Activated T-cell treated with anti-CD3 and anti-CD28 coated beads, Interleukin-2, amount 50 U/mL, for 1 hour (primary cell): ENCODE measurements at regions not wholly inside any gene's neighbourhood (a gene's known extent, or its start where the extent isn't known, plus 50 kb on each side); places are given as distances from the start of the nearest gene placed in this dataset.
"Not testable (repeated sequence)": the region's sequence is repeated elsewhere in the genome, so short reads cannot be mapped to it uniquely, and the experiment has no call there.

Source experiments
- DNase-seq: peaks from one replicate; pipeline ENCODE4 v3.0.0-alpha.2; 2020

GRCh38 chr10:120112809-120113208 lies 220.3 kb downstream of the SEC23IP start:
- DNase-seq = no peak

GRCh38 chr10:120115959-120116358 lies 223.4 kb downstream of the SEC23IP start:
- DNase-seq = no peak

- DNase-seq = no peak
Observed at GRCh38 chr10:120121768-120122167, 229.2 kb downstream of the SEC23IP start.

DNA sequence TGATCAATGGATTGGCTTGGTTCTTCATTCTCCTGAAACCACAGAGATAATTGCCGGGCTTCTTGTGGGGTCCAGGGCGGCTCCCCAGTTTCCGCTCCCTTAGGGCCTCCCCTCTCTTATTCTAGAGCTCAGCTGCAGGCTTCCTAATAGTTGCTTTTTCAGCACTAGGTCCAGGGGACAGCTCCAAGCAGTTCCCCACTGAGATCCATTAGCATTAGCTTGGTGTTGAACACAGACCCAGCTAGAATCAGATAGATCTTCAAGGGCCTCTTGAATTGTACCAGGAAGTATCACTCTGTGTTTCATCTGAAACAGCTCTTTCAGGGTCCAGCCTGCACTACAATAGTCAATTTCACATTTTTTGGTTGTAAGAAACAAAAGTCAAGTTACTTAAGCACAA lies 238.7 kb downstream of the SEC23IP start:
- no peak for DNase-seq

DNA sequence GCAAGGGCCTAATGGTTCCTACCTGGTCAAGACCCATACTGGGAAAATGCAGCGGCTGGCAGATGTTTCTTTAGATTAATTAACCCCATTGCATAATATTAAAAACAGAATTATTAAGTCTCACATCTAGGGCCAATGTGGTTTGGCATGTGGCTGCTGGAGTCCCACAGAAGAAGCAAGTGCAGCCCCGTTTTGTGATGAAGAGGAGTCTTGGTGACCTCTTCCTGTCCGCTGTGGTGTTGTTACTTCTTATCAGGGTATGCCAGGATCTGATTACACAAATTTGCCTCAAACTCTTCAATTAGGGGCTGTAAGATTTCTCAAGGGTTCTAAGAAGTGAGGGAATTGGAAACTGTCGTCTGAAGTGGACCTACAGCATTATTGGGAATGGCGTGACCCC lies 240.3 kb downstream of the SEC23IP start:
- no peak for DNase-seq

DNA sequence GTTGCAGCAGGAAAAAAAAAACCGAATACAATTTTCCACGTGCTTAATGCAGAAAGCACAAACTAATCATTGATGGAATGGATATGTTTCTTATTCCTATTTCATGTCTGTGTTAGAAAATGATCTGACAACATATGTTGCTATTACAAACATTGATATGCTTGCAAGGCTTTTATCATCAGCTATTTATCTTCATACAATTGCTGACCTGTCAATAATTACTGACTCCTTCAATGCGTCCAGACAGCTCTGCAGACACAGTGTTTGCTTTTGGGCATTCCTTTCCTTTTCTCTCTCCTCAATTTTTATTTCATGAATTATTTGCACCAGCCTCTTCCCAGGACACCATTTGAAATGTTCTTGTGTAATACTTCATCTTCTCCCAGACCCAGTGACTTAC lies 246.2 kb downstream of the SEC23IP start:
- no peak for DNase-seq

GRCh38 chr10:120145107-120145506 lies 252.6 kb downstream of the SEC23IP start:
- no peak for DNase-seq

DNA sequence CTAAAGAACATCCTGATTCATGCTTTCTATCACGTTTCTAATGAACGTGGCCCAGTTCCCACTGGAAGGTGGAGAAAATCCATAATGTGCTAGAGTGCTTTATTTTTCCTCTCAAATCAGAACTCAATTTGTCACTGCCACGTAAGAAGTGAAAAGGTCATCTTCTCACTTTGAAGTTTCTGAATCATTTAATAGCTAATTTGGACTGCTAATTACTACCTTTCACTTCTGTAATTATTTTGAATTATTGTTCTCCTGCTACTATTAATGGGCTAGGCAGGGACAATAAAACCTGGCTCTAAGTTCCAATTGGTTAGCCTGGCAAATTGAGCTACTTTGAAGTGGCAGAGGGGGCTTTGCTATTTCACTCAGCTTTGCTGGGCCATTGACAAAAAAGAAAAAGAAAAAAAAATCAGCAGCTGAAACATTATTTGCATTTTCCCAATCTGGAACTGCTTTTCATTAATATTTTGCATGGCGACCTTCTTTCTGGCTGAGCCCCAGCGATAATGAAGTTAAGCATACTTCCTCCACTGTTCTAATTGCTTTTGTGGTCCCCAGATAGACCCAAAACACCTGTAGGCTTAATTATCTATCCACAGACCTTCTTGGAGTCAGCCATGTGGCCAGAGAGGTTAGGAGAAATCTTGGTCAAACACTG lies 264.2 kb downstream of the SEC23IP start:
- no peak for DNase-seq

DNA sequence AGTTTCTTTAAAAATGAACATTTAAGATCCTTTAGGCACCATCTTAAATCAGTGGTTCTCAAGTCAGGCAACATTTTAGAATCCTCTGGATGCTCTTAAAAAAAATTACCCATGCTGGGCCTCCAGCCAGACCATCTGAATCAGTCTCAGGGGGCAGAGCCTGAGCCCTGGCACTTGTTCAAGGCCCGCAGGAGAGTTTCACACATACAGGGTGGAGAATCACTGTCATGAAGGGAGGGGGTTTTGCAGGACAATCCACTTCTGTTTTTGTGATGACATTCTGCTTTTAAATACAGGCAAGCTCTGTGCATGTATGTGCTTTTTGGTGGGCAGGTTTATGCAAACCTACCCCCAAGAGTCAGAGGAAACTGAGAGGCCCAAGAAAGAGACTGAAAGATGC lies 268.6 kb downstream of the SEC23IP start:
- DNase-seq = no peak

DNA sequence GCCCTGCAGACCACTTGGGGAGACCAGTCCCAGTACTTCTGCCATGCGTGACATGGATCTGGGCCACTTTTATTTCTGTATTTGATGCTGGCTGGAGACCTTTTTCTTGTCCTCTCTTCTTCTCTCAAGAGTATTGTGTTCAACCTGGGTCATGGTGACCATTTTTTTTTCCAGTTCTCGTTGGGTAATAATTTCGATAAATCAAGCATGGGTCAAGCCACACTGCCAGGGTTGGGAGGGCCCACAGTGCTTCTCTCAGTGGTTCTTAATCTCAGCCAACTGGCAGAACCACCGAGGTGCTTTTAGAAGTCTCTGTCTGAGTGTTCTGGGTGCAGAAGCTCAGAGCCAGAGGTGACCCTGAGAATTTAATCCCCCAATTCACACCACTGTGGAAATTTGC lies 269.9 kb downstream of the SEC23IP start:
- DNase-seq = no peak

DNA sequence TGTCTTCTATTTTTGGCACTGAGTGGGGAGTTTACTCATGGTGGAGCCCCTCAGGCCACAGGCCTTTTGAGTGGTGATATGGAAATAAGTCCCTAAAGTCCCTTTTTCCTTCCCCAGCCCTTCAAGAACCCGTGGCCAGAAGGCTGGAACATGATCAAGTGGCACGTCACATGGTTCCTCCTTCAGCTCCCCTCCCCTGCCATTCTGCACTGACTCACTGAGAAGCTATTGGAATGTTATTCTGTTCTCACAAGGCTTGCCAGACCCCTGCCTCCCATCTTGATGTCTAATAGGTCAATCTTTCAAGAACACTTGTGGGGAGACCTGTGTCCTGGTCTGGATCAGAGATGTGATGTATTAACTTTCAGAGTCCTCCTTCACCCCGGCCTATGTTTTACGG lies 279.8 kb downstream of the SEC23IP start:
- DNase-seq = no peak

DNA sequence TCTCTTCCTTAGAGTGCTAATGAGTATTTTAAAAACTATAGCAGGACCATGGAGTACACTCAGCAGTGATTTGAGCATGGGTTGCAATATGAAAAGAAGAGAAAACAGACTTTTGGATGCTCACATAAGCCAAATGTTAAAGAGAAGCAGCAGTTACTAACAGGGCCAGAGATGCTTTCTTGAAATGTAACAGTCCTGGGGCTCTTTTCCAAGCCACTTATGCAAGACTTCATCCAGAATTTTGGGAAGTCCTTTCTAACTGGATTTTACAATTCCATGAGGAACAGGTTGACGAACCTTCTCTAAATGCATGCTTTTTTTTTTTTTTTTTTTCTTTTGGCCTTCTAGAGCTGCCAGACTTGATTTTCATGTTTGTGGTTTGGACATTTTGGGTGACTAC lies 282.0 kb downstream of the SEC23IP start:
- no peak for DNase-seq

GRCh38 chr10:120177330-120177729 lies 279.7 kb upstream of the PLPP4 start:
- DNase-seq = no peak

GRCh38 chr10:120180160-120180559 lies 276.9 kb upstream of the PLPP4 start:
- DNase-seq = no peak

- DNase-seq = no peak
Observed at GRCh38 chr10:120181154-120181553, 275.9 kb upstream of the PLPP4 start.

DNA sequence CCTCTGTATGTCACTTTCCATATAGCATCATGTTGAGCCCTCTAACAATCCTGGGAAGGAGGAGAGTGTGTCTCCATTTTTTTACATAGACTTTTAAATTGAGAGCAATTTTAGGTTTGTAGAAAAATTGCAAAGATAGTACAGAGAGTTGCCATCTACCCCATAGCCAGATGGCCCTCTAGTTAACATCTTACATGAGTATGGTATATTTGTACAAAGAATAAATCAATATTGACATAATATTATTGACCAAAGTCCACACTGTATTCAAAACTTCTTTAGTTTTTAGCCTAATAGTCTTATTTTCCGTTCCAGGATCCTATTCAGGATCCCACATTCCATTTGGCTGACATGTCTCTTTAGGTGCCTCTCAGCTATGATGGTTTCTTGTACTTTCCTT lies 274.6 kb upstream of the PLPP4 start:
- DNase-seq = no peak

DNA sequence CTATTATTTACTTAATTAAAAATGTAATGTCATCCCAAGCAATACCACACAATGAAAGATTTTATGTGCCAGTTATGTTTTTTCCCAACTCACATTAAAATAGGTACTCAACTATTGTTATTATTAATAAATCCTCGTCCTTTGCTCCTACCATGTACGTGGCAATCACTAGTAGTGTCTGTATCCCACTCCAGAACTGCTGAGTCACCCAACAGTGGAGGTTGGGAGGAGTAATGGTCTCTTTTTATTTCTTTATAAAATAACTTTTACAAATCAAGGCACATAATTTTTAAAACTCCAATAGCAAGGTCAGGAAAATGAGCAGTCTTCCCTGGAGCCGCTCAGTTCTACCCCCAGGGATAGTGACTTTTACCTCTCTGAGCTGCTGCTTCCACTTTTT lies 273.5 kb upstream of the PLPP4 start:
- no peak for DNase-seq

DNA sequence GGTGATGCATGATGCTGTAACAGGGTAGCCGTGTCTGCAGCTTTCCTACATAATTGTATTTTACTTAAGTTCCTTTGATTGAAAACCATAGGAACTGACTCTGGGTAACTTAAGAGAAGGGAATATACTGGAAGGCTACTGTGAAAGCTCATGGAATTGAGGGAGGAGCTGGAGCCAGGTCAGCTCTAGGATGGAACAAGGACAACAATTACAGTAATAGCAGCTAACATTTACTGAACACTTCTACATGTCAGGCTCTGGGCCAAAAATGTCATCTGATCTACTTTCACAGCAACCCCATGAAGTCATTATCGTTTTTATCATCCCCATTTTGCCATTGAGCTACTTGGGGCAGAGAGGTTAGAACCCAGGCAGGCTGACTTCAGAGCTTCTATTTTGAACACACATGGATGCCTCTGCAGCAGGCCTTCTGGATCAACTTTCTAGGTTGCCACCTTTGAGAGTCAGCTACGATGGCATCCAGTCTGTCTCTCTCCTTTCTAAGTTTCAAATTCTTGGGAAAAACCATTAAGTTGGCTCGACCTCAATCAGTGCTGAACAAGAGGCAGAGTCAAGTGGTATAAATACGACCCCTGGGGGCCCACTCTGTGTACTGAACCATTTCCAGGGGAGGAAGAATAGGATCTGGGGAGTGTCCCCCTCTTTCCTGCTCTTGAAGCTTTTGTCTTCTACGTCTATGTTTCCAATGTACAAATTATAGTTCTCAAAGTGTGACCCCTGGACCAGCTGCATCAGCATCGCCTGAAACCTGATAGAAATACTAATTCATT lies 272.3 kb upstream of the PLPP4 start:
- DNase-seq = no peak

DNA sequence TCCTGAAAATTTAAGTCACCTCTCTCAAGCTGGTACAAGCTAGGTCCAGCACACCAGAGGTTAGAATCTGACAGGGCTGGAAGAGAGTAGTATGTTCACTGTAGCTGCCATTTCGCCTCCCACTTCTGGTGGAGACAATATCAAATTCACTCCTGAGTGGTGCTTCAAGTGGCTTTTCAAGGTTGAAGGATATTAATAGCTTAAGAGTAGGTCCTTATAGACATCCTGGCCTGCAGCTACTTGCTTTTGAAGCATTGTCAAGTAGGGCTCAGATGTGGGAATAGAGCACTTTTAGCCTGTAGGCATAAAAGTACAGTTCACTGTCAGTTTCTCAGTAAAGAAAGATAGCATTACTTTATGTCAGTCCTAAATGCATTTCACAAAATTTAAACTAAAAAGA lies 270.5 kb upstream of the PLPP4 start:
- DNase-seq = no peak

- not testable (repeated sequence) for DNase-seq
Observed at GRCh38 chr10:120187168-120187567, 269.9 kb upstream of the PLPP4 start.

- no peak for DNase-seq
Observed at GRCh38 chr10:120188950-120189349, 268.1 kb upstream of the PLPP4 start.

GRCh38 chr10:120195984-120196712 lies 260.9 kb upstream of the PLPP4 start:
- no peak for DNase-seq

DNA sequence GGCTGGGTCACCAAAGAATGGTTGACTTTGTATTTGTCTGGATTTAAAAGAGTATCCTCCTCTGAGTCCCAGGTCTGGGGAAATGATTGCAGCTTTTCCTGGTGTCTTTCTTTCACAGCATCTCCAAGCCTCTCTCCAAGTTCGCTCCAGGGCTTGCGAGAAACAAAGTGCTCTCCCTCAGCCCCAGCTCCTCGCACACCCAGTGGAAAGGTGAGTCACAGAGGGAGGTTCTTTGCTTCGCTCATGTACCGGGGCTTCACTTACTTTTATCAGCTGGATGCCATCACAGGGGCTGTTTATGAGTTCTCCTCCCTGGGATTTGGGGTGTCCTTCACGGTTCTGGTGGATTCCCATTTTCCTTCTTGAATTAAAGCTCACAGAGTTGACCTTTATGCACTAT lies 252.2 kb upstream of the PLPP4 start:
- DNase-seq = no peak

DNA sequence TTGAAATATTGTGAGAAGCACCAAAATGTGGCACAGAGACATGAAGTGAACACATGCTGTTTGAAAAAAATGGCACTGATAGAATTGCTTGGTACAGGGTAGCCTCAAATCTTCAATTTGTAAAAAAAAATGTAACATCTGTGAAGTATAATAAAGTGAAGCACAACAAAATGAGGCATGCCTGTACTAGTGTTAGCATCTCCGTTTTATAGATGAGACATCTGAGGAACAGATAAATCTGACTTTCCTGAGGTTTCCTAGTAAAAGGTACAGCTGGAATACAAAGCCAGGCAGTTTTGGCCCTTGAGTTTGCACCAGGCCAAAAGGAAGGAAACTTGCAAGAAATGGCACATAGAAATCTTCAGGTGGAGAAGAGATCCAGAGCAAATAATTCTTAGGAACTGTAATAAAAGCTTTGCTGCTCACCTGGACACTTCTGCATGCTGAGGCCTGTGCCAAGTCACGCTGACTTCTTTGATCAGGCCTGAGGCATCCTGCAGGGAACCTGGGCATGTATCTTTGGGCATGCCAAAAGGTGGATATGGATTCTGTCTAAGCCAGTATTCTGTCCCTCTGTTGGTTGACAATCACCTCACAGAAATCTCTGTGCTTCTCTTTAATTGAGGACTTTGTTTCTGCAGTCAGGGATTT lies 251.5 kb upstream of the PLPP4 start:
- no peak for DNase-seq
